BLaER1 (cell line): ENCODE measurements at regions not wholly inside any gene's neighbourhood (a gene's known extent, or its start where the extent isn't known, plus 50 kb on each side); places are given as distances from the start of the nearest gene placed in this dataset.

Experiments
- H3K27ac ChIP-seq: shearing (Covaris generic); formaldehyde crosslinking; 2 replicates; pipeline ENCODE4 v1.8.1; 2022
- H3K27me3 ChIP-seq: shearing (Covaris generic); formaldehyde crosslinking; 2 replicates; pipeline ENCODE4 v1.8.1; 2022
- H3K36me3 ChIP-seq: shearing (Covaris generic); formaldehyde crosslinking; 2 replicates; pipeline ENCODE4 v1.8.1; 2022
- H3K4me1 ChIP-seq: shearing (Covaris generic); formaldehyde crosslinking; 2 replicates; pipeline ENCODE4 v1.8.1; 2022
- H3K4me2 ChIP-seq: shearing (Covaris generic); formaldehyde crosslinking; 2 replicates; pipeline ENCODE4 v1.8.1; 2022
- H3K4me3 ChIP-seq: shearing (Covaris generic); formaldehyde crosslinking; 2 replicates; pipeline ENCODE4 v1.8.1; 2022
- H3K9ac ChIP-seq: shearing (Covaris generic); formaldehyde crosslinking; 2 replicates; pipeline ENCODE4 v1.8.1; 2022
- H3K9me3 ChIP-seq: shearing (Covaris generic); formaldehyde crosslinking; 2 replicates; pipeline ENCODE4 v1.8.1; 2022
- H4K20me1 ChIP-seq: shearing (Covaris generic); formaldehyde crosslinking; 2 replicates; pipeline ENCODE4 v1.8.1; 2022
- Cebpa-rat ChIP-seq: shearing (Covaris generic); IDR thresholded peaks from 2 replicates; pipeline ENCODE4 v1.8.1; 2022

DNA sequence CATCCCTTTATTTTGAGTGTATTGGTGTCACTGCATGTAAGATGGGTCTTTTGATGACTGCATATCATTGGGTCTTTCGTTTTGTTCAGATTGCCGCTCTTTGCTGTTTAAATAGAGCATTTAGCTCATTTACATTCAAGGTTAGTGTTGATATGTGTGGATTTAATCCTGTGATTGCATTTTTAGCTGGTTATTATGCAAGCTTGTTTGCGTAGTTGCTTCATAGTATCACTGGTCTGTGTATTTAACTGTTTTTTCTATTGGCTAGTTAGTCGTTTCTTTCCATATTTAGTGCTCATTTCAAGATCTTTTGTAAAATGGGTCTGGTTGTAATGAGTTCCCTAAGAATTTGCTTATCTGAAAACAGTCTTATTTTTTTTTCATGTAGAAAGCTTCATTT, 1170.6 kb upstream of the SEL1L start:
- no peaks in the 10 kb centered on the region for H3K36me3 ChIP-seq
- TF ChIP-seq Cebpa-rat: no peak

DNA sequence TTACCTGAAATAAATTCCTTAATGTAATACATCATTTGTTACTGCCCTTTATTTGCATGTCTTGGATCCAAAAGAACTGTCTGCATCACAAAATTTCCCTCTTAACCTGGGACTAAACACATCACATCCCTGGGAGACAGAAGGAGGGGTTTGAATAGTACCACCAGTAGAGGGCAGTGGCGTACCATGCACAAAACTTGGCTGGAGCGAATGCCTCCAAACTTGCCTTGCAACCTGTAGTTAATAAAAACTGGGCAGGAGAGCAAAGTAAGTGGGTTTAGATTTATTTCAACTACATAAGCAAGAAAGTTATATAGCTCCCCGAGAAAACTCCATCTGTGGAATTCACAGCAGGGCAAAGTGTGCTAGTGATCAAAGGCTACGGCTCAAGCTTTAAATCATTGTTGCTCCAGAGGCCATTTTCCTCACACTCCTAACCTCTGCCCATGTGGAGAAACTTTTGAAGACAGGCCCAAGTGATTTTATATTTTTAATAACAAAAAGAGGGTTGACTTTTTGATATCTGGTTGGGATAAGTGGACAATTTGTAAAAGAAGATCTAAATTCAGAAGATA, 1176.7 kb upstream of the SEL1L start:
- Histone ChIP-seq H3K27ac (no peak overlapping the region), H3K9me3 (no peaks in the 10 kb centered on the region), H3K9ac (no peak overlapping the region), H3K4me2 (no peak overlapping the region), H3K4me3 (no peak overlapping the region), H4K20me1 (no peaks in the 10 kb centered on the region), H3K4me1 (no peaks in the 10 kb centered on the region), H3K36me3 (no peaks in the 10 kb centered on the region), H3K27me3 (no peaks in the 10 kb centered on the region)
- TF ChIP-seq Cebpa-rat: no peak

More for the DNA sequence above, 1170.6 kb upstream of the SEL1L start:
- H3K9me3 ChIP-seq: no peaks in the 10 kb centered on the region
- H3K27ac ChIP-seq: no peak overlapping the region
- no peaks in the 10 kb centered on the region for H3K4me1 ChIP-seq
- H3K4me3 ChIP-seq: no peak overlapping the region
- H3K9ac ChIP-seq: no peak overlapping the region
- H3K27me3 ChIP-seq: no peaks in the 10 kb centered on the region
- H4K20me1 ChIP-seq: no peaks in the 10 kb centered on the region
- no peak overlapping the region for H3K4me2 ChIP-seq

DNA sequence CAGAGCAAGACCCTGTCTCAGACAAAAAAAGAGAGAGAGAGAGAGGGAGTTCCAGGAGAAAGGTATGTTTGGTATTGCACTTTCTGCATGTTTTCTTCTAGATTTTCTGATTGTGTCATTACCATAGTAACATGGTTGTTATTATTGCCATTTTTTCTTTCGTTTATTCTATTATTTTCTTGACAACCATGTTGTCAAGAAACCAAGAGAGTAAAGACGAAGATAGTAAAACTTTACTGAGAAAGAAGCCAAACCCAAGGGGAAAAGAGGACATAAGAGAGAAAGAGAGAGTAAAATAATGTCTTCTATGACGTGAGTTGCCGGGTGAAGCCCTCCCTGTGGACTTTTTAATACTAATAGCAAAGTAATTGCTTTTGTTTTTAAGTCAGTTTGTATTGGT, 1186.0 kb upstream of the SEL1L start:
- TF ChIP-seq Cebpa-rat: no peak
- Histone ChIP-seq H3K4me3 (no peak overlapping the region), H4K20me1 (no peaks in the 10 kb centered on the region), H3K27ac (no peak overlapping the region), H3K4me1 (peaks cover 11% of the 10 kb centered on the region), H3K4me2 (no peak overlapping the region), H3K9ac (no peak overlapping the region), H3K9me3 (no peaks in the 10 kb centered on the region), H3K36me3 (no peaks in the 10 kb centered on the region), H3K27me3 (no peaks in the 10 kb centered on the region)

DNA sequence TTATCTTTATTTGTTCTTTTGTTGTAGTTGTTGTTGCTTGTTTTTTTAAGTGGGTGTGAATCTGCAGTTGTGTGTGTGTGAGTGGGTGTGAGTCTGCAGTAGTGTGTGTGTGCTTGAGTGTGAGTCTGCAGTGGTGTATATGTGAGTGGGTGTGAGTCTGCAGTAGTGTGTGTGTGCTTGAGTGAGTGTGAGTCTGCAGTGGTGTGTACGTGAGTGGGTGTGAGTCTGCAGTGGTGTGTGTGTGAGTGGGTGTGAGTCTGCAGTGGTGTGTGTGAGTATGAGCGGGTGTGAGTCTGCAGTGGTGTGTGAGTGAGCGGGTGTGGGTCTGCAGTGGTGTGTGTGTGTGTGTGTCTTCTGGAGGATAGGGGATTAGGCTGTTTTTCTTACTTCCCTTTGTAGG, 1186.8 kb upstream of the SEL1L start:
- no peak overlapping the region for H3K9ac ChIP-seq
- no peak overlapping the region for H3K27ac ChIP-seq
- TF ChIP-seq Cebpa-rat: no peak
- H4K20me1 ChIP-seq: no peaks in the 10 kb centered on the region
- H3K36me3 ChIP-seq: no peaks in the 10 kb centered on the region
- no peaks in the 10 kb centered on the region for H3K9me3 ChIP-seq
- peaks cover 13% of the 10 kb centered on the region for H3K4me1 ChIP-seq
- H3K4me2 ChIP-seq: no peak overlapping the region
- no peaks in the 10 kb centered on the region for H3K27me3 ChIP-seq
- H3K4me3 ChIP-seq: no peak overlapping the region

DNA sequence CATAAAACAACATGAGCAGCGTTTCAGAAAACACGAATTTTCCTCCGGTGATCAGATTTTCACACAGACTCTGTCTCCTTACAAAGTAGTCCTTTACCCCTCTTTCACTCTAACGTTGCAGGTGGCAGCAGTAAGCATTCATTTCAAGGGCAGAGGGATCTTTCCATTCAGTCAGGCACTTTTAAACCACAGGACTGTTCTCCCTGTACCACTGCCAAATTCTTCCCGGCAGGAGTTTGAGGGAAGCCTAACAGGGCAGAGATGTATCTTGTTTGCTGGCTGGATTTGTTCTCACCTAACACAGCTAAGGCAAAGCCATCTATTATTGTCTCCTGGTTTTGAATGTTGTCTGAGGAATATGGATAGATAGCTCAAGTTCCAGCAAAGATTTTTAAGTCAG, 1187.3 kb upstream of the SEL1L start:
- Histone ChIP-seq H3K9me3 (no peaks in the 10 kb centered on the region), H3K27me3 (no peaks in the 10 kb centered on the region), H3K4me1 (peaks cover 13% of the 10 kb centered on the region), H3K27ac (no peak overlapping the region), H3K4me2 (no peak overlapping the region), H3K9ac (no peak overlapping the region), H3K4me3 (no peak overlapping the region), H4K20me1 (no peaks in the 10 kb centered on the region), H3K36me3 (no peaks in the 10 kb centered on the region)
- no peak for TF ChIP-seq Cebpa-rat

DNA sequence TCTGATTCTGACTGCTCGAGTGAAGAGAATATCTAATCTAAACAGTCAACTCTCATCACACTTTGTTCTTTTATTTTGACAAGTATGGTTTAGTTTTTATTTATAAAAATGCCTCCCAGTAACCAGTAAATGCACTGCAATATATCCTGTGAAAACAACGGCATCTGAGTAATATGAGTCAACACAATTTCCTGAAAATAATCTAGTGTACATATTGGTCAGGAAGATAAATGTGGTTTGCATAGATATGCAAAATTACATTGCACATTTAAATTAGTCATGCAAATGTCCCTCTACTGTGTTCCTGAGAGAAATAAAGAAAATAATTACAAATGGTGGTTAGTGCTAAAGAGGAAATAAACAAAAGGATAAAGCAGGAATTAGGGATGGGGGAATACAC, 1190.7 kb upstream of the SEL1L start:
- Histone ChIP-seq H4K20me1 (no peaks in the 10 kb centered on the region), H3K27me3 (no peaks in the 10 kb centered on the region), H3K4me1 (peaks cover 13% of the 10 kb centered on the region), H3K4me3 (no peak overlapping the region), H3K36me3 (no peaks in the 10 kb centered on the region), H3K27ac (no peak overlapping the region), H3K9ac (no peak overlapping the region), H3K4me2 (peak overlapping the region; percentile 17; the same call in 1 of the 2 replicates), H3K9me3 (no peaks in the 10 kb centered on the region)
- TF ChIP-seq Cebpa-rat: no peak

DNA sequence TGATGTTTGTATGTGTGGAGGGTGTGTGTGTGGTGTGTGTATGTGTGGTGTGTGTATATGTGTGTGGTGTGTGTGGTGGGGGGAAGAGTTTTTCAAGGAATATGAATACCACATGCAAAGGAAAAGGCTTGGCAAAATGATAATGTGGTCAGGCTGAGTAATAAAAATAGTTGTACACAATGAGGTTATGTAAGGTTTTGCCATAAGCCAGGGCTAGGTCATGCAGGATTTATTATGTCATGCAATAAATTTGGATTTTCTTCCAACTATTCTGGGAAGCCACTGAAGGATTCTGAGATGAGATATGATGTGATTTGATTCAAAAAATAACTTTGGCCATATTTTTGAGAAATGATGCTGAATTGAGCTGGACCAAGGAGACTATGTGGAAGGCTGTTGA, 1191.6 kb upstream of the SEL1L start:
- Histone ChIP-seq H3K4me2 (no peak overlapping the region), H3K4me3 (no peak overlapping the region), H3K27ac (no peak overlapping the region), H3K9me3 (no peaks in the 10 kb centered on the region), H3K9ac (no peak overlapping the region), H3K4me1 (peaks cover 13% of the 10 kb centered on the region), H3K27me3 (no peaks in the 10 kb centered on the region), H4K20me1 (no peaks in the 10 kb centered on the region), H3K36me3 (no peaks in the 10 kb centered on the region)
- TF ChIP-seq Cebpa-rat: no peak

DNA sequence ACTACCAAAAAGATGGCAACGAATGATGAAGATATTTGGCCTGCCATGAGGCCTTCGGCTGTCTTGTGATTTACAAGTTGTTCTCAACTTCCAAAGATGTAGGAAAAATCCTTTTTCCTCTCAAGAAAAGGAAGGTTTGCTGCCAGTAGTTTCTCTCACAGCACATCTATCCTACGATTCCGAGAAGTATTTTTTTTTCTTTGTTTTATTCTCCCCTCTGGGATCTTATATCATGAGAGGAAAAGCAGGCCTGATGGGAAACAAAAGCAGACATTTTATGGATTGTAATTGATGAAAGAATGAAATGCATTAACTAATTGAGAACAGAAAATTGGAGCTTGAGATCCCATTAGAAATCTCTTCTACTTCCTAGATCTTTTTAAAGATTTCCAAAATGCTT, 1197.9 kb upstream of the SEL1L start:
- Histone ChIP-seq H3K27ac (no peak overlapping the region), H3K4me3 (no peak overlapping the region), H3K4me2 (no peak overlapping the region), H3K27me3 (no peaks in the 10 kb centered on the region), H3K36me3 (no peaks in the 10 kb centered on the region), H3K9me3 (no peaks in the 10 kb centered on the region), H3K9ac (no peak overlapping the region), H4K20me1 (no peaks in the 10 kb centered on the region), H3K4me1 (no peaks in the 10 kb centered on the region)
- no peak for TF ChIP-seq Cebpa-rat

DNA sequence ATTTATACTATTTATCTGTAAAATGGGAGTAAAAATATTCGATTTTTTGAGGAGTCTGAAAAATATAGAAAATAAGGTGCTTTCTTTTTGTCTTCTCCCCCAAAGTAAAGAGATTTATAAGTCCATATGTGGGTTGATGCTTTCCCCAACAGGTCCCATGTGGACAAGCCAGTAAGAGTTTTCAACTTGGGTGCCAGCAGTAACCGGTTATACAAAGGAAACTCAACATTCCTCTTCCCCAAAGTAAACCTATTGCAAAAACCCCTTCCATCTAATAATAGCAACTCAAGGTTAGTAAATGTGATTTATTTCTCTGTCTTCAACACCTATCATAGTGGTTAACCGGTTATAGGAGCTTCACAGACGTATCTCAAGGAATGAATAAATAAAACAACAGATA, 1206.9 kb upstream of the SEL1L start:
- Histone ChIP-seq H3K4me2 (no peak overlapping the region), H3K27me3 (no peaks in the 10 kb centered on the region), H3K36me3 (no peaks in the 10 kb centered on the region), H3K9me3 (no peaks in the 10 kb centered on the region), H3K27ac (no peak overlapping the region), H3K4me3 (no peak overlapping the region), H3K9ac (no peak overlapping the region), H4K20me1 (no peaks in the 10 kb centered on the region), H3K4me1 (no peaks in the 10 kb centered on the region)
- no peak for TF ChIP-seq Cebpa-rat

DNA sequence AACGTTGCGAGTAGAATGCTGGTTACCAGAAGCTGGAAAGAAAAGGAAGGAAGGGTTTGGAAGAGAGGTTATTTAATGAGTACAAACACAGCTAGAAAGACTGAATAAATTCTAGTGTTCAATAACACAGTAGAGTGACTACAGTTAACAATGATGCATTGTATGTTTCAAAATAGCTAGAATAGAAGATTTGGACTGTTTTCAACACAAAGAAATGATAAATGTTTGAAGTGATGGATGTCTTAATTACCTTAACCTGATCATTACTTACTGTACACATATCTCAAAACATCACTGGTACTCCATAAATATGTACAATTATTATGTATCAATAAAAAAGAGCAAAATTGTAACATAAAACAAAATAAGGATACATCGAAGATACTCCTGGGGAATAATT, 1221.8 kb upstream of the SEL1L start:
- no peak for TF ChIP-seq Cebpa-rat
- Histone ChIP-seq H3K4me2 (no peak overlapping the region), H3K4me3 (no peak overlapping the region), H3K9me3 (no peaks in the 10 kb centered on the region), H3K27ac (no peak overlapping the region), H3K36me3 (no peaks in the 10 kb centered on the region), H3K4me1 (no peaks in the 10 kb centered on the region), H3K27me3 (no peaks in the 10 kb centered on the region), H4K20me1 (no peaks in the 10 kb centered on the region), H3K9ac (no peak overlapping the region)

DNA sequence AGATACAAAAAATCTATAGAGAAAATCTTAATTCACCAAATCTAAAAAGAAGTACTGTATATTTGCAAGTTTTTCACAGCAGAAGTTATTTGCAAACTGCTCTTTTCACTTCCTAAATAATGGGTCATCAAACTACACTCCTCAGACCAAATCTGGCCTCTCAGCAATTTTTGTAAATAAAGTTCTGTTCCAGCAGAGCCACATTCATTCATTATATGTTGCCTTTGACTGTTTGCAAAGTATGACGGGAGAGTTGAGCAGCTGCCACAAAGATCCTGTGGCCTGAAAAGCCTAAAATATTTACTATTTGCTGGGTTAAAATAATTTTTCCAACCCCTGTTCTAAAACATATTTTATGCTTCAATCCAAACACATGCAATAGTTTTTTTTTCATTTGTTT, 1222.3 kb upstream of the SEL1L start:
- Histone ChIP-seq H3K9me3 (no peaks in the 10 kb centered on the region), H3K36me3 (no peaks in the 10 kb centered on the region), H4K20me1 (no peaks in the 10 kb centered on the region), H3K4me2 (no peak overlapping the region), H3K9ac (no peak overlapping the region), H3K4me3 (no peak overlapping the region), H3K4me1 (no peaks in the 10 kb centered on the region), H3K27me3 (no peaks in the 10 kb centered on the region), H3K27ac (no peak overlapping the region)
- TF ChIP-seq Cebpa-rat: no peak
